Upper lobe of right lung (tissue), 1 donor: ENCODE measurements at regions not wholly inside any gene's neighbourhood (a gene's known extent, or its start where the extent isn't known, plus 50 kb on each side); places are given as distances from the start of the nearest gene placed in this dataset.

Source experiments
- ATAC-seq: fragments of 200-7000 bp; cut with Tn5 transposase; one replicate; pipeline ENCODE4 v1.9.1; 2020; ENCODE audit warnings: mild to moderate bottlenecking, moderate library complexity
- DNase-seq: peaks from one replicate; pipeline ENCODE4 v3.0.0-alpha.2; 2020
- H3K27ac ChIP-seq: fragments of 200-600 bp; one replicate; pipeline ENCODE4 v1.8.0; 2022
- H3K27me3 ChIP-seq: fragments of 200-600 bp; one replicate; pipeline ENCODE4 v1.8.0; 2022; ENCODE audit warnings: mild to moderate bottlenecking
- H3K36me3 ChIP-seq: fragments of 200-600 bp; one replicate; pipeline ENCODE4 v1.8.0; 2022
- H3K4me1 ChIP-seq: fragments of 200-600 bp; one replicate; pipeline ENCODE4 v1.8.0; 2022
- H3K4me3 ChIP-seq: fragments of 200-600 bp; one replicate; pipeline ENCODE4 v1.8.0; 2022; ENCODE audit warnings: mild to moderate bottlenecking
- H3K9me3 ChIP-seq: fragments of 200-600 bp; one replicate; pipeline ENCODE4 v1.8.0; 2022
- CTCF ChIP-seq: fragments of 200-600 bp; IDR thresholded peaks from one replicate; pipeline ENCODE4 v1.8.0; 2022; ENCODE audit warnings: antibody characterized with exemption
- intact Hi-C: fragments of 100-400 bp; cut with DNase I; formaldehyde crosslinking; loops from one replicate; pipeline ENCODE4 v1.11.0; 2022
- donor health status: DM: no; HTN: yes; CAD: no; lungs with severe emphysema.

GRCh38 chr2:34737146-34737545, 1138.0 kb upstream of the FAM98A start:
- Histone ChIP-seq H3K4me1 (no peaks in the 10 kb centered on the region), H3K36me3 (no peaks in the 10 kb centered on the region), H3K9me3 (no peaks in the 10 kb centered on the region), H3K4me3 (no peak overlapping the region), H3K27ac (no peak overlapping the region), H3K27me3 (no peaks in the 10 kb centered on the region)
- no peak for DNase-seq
- ATAC-seq = no peak
- no peak for TF ChIP-seq CTCF
- intact Hi-C loops = no loop called here

GRCh38 chr2:34736482-34736881, 1137.4 kb upstream of the FAM98A start:
- intact Hi-C loops = no loop called here
- Histone ChIP-seq H3K27me3 (no peaks in the 10 kb centered on the region), H3K9me3 (no peaks in the 10 kb centered on the region), H3K4me1 (no peaks in the 10 kb centered on the region), H3K27ac (no peak overlapping the region), H3K36me3 (no peaks in the 10 kb centered on the region), H3K4me3 (no peak overlapping the region)
- DNase-seq (no peak), ATAC-seq (no peak)
- TF ChIP-seq CTCF = no peak

GRCh38 chr2:34734662-34735061, 1135.6 kb upstream of the FAM98A start:
- no peak for TF ChIP-seq CTCF
- ATAC-seq (no peak), DNase-seq (no peak)
- no peaks in the 10 kb centered on the region for H3K36me3 ChIP-seq
- no peak overlapping the region for H3K4me3 ChIP-seq
- intact Hi-C loops = no loop called here
- no peak overlapping the region for H3K27ac ChIP-seq
- no peaks in the 10 kb centered on the region for H3K27me3 ChIP-seq
- no peaks in the 10 kb centered on the region for H3K9me3 ChIP-seq
- no peaks in the 10 kb centered on the region for H3K4me1 ChIP-seq

- intact Hi-C loops = no loop called here
- Histone ChIP-seq H3K27me3 (no peaks in the 10 kb centered on the region), H3K4me3 (no peak overlapping the region), H3K36me3 (no peaks in the 10 kb centered on the region), H3K4me1 (no peaks in the 10 kb centered on the region), H3K9me3 (no peaks in the 10 kb centered on the region), H3K27ac (no peak overlapping the region)
- ATAC-seq (no peak), DNase-seq (no peak)
- no peak for TF ChIP-seq CTCF
Observed at GRCh38 chr2:34734042-34734441, 1134.9 kb upstream of the FAM98A start.

- Histone ChIP-seq H3K4me1 (no peaks in the 10 kb centered on the region), H3K36me3 (no peaks in the 10 kb centered on the region), H3K27me3 (no peaks in the 10 kb centered on the region), H3K27ac (no peak overlapping the region), H3K9me3 (no peaks in the 10 kb centered on the region), H3K4me3 (no peak overlapping the region)
- no peak for TF ChIP-seq CTCF
- ATAC-seq (no peak), DNase-seq (no peak)
- intact Hi-C loops = no loop called here
Observed at GRCh38 chr2:34731292-34731691, 1132.2 kb upstream of the FAM98A start.

GRCh38 chr2:34729845-34730244, 1130.7 kb upstream of the FAM98A start:
- H3K4me3 ChIP-seq = no peak overlapping the region
- intact Hi-C loops = no loop called here
- H3K27me3 ChIP-seq = no peaks in the 10 kb centered on the region
- H3K27ac ChIP-seq = no peak overlapping the region
- no peaks in the 10 kb centered on the region for H3K9me3 ChIP-seq
- no peak for DNase-seq
- no peaks in the 10 kb centered on the region for H3K36me3 ChIP-seq
- no peak for TF ChIP-seq CTCF
- ATAC-seq = no peak
- H3K4me1 ChIP-seq = no peaks in the 10 kb centered on the region
